ENCODE measurements at regions not wholly inside any gene's neighbourhood (a gene's known extent, or its start where the extent isn't known, plus 50 kb on each side); places are given as distances from the start of the nearest gene placed in this dataset.

DNA sequence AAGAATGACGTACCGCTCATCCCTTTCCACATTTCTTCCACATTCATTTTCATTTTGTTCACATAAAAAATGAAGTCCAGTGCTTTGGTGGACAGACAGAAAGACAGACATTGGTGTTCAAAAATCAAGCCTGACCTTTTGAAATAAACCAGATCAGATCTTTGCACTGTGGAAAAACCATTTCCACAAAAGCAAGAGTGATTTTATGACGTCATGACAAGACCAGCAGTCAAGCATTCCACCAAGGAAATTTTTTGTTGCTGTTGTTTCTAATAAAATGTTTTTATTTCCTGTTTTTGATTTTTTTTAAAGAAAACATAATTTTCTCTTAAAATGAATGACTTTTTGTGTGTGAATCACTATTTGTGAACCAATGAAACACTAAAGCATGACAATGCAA, 350.0 kb downstream of the KCNJ2 start:
- H2BK15ac ChIP-seq (ENCODE audit: low read depth, low read length) = no peak overlapping the region
- H3K27me3 ChIP-seq (ENCODE audit: control insufficient read depth, insufficient read depth, low read length) = no peaks in the 10 kb centered on the region
- in situ Hi-C loops (cut with MboI; ENCODE audit: low sequenced_read_pairs) = no loop called here
- H4K91ac ChIP-seq (ENCODE audit: insufficient read depth, low read depth, low read length) = no peak overlapping the region
- intact Hi-C loops (cut with micrococcal nuclease) = no loop called here
- H4K8ac ChIP-seq (ENCODE audit: low read depth in 2 of 2, low read length in 2 of 2) = no peak overlapping the region
- no peak overlapping the region for H2AK5ac ChIP-seq (ENCODE audit: low read depth, low read length)
- no peak overlapping the region for H4K5ac ChIP-seq (ENCODE audit: low read depth, low read length)
- DNase-seq (no peak), ATAC-seq (ENCODE audit: low read depth) (no peak)
- no peak overlapping the region for H3K56ac ChIP-seq (ENCODE audit: extremely low read depth, insufficient read depth, low read length)
- no peak overlapping the region for H2AFZ ChIP-seq (replicated peaks; ENCODE audit: low read length, poor library complexity)
- no peaks in the 10 kb centered on the region for H3K9me3 ChIP-seq (ENCODE audit: control insufficient read depth, insufficient read depth, low read length)
- CTCF ChIA-PET = no interaction called here
- H3K18ac ChIP-seq (ENCODE audit: low read depth, low read length) = no peak overlapping the region
- dilution Hi-C loops (cut with HindIII; ENCODE audit: low sequenced_read_pairs, unreplicated experiment) = no loop called here
- TF ChIP-seq MAZ (IDR thresholded peaks at IDR 0.05; ENCODE audit: borderline replicate concordance, low read depth, low read length) (no peak), CEBPB (IDR thresholded peaks at IDR 0.05; ENCODE audit: low read depth, low read length) (no peak), BHLHE40 (IDR thresholded peaks at IDR 0.05; ENCODE audit: low read depth, low read length) (no peak), ELK1 (IDR thresholded peaks at IDR 0.05; ENCODE audit: borderline replicate concordance, low read depth, low read length) (no peak), RFX5 (IDR thresholded peaks at IDR 0.05; ENCODE audit: low read depth, low read length) (no peak), RAD21 (IDR thresholded peaks at IDR 0.05; ENCODE audit: low read length) (no peak), CHD1 (IDR thresholded peaks at IDR 0.05; ENCODE audit: low read depth, low read length) (no peak), RCOR1 (IDR thresholded peaks at IDR 0.05; ENCODE audit: insufficient replicate concordance, low read length) (no peak), POLR2A (IDR thresholded peaks at IDR 0.05; ENCODE audit: low read depth, low read length) (no peak), NFE2L2 (IDR thresholded peaks at IDR 0.05; ENCODE audit: low read depth, low read length) (no peak), FOS (IDR thresholded peaks at IDR 0.05; ENCODE audit: low read depth, low read length) (no peak), SMC3 (IDR thresholded peaks at IDR 0.05; ENCODE audit: low read depth, low read length) (no peak), MXI1 (IDR thresholded peaks at IDR 0.05; ENCODE audit: borderline replicate concordance, low read depth, low read length) (no peak), MAFK (IDR thresholded peaks at IDR 0.05; ENCODE audit: low read depth, low read length) (no peak)
- TF ChIP-seq, protein P1, sequence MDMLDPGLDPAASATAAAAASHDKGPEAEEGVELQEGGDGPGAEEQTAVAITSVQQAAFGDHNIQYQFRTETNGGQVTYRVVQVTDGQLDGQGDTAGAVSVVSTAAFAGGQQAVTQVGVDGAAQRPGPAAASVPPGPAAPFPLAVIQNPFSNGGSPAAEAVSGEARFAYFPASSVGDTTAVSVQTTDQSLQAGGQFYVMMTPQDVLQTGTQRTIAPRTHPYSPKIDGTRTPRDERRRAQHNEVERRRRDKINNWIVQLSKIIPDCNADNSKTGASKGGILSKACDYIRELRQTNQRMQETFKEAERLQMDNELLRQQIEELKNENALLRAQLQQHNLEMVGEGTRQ (IDR thresholded peaks at IDR 0.05; ENCODE audit: low read depth, low read length) = no peak
- TF ChIP-seq, protein P2, sequence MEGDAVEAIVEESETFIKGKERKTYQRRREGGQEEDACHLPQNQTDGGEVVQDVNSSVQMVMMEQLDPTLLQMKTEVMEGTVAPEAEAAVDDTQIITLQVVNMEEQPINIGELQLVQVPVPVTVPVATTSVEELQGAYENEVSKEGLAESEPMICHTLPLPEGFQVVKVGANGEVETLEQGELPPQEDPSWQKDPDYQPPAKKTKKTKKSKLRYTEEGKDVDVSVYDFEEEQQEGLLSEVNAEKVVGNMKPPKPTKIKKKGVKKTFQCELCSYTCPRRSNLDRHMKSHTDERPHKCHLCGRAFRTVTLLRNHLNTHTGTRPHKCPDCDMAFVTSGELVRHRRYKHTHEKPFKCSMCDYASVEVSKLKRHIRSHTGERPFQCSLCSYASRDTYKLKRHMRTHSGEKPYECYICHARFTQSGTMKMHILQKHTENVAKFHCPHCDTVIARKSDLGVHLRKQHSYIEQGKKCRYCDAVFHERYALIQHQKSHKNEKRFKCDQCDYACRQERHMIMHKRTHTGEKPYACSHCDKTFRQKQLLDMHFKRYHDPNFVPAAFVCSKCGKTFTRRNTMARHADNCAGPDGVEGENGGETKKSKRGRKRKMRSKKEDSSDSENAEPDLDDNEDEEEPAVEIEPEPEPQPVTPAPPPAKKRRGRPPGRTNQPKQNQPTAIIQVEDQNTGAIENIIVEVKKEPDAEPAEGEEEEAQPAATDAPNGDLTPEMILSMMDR (conservative IDR thresholded peaks at IDR 0.05; ENCODE audit: low read depth, low read length) = no peak
- no peak overlapping the region for H3K4me3 ChIP-seq (ENCODE audit: insufficient read depth, low read depth, low read length)
- H2BK20ac ChIP-seq (ENCODE audit: low read depth, low read length) = no peak overlapping the region
- no peak overlapping the region for H3K14ac ChIP-seq (replicated peaks; ENCODE audit: low read depth, low read length)
- H2BK120ac ChIP-seq (ENCODE audit: low read depth, low read length) = no peak overlapping the region
- no peak overlapping the region for H3K27ac ChIP-seq (ENCODE audit: insufficient read depth, low read length)
- H3K9ac ChIP-seq (ENCODE audit: low read depth, low read length) = no peak overlapping the region
- no peaks in the 10 kb centered on the region for H4K20me1 ChIP-seq (ENCODE audit: insufficient read depth, low read length)
- WGBS, 2 experiments (ENCODE audit: extremely low coverage in 2 of 2, insufficient read length in 1 of 2) = no CpG with 5 or more reads among the region's 3 CpGs
- no peak overlapping the region for H3K23ac ChIP-seq (ENCODE audit: low read depth, low read length)
- H2AK9ac ChIP-seq (replicated peaks; ENCODE audit: low read depth, low read length, poor library complexity) = no peak overlapping the region
- no peaks in the 10 kb centered on the region for H3K36me3 ChIP-seq (ENCODE audit: control insufficient read depth, insufficient read depth, low read length)
- no peaks in the 10 kb centered on the region for H3K79me1 ChIP-seq (ENCODE audit: low read depth in 1 of 2, low read length in 2 of 2)
- POLR2A ChIA-PET (ENCODE audit: unreplicated experiment) = no interaction called here
- no peak overlapping the region for H3K4ac ChIP-seq (ENCODE audit: low read depth, low read length)
- BruUV-seq (replicated peaks) = no TSS peak
- no peak overlapping the region for H3K4me2 ChIP-seq (ENCODE audit: low read depth, low read length)
- H2BK5ac ChIP-seq (ENCODE audit: low read depth, low read length, poor library complexity, severe bottlenecking) = no peak overlapping the region
- no peaks in the 10 kb centered on the region for H3K4me1 ChIP-seq (ENCODE audit: control insufficient read depth, insufficient read depth, low read length)
- no peaks in the 10 kb centered on the region for H3K9me1 ChIP-seq (ENCODE audit: insufficient read depth, low read length)

Data from IMR-90 (cell line).